CD4-positive, alpha-beta T cell treated with Interleukin-15 for 1 hour (primary cell): ENCODE measurements at regions not wholly inside any gene's neighbourhood (a gene's known extent, or its start where the extent isn't known, plus 50 kb on each side); places are given as distances from the start of the nearest gene placed in this dataset.

Experiments used
- DNase-seq: peaks from one replicate; pipeline ENCODE4 v3.0.0-alpha.2; 2020

- no peak for DNase-seq
Observed at GRCh38 chr11:104522123-104522522, 358.2 kb upstream of the PDGFD start.

DNA sequence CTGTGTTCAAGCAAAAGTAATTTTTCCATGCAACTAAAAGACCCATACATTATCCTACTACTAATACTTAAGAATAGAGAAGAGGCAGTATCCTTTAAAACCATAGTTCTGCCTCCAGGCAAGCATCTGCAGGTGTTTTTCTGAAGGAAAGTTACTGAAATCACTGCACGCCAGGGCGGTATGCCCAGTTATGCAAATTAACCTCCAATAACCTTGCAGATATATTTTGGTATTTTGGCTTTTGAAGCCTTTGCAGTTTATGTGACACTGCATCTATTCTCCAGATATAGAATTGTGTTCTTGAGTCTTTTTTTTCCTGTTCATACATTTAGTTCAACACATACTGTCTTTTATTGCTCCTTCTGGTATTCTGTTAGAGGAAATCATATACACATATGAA is 346.2 kb upstream of the PDGFD start:
- DNase-seq, result no peak

DNA sequence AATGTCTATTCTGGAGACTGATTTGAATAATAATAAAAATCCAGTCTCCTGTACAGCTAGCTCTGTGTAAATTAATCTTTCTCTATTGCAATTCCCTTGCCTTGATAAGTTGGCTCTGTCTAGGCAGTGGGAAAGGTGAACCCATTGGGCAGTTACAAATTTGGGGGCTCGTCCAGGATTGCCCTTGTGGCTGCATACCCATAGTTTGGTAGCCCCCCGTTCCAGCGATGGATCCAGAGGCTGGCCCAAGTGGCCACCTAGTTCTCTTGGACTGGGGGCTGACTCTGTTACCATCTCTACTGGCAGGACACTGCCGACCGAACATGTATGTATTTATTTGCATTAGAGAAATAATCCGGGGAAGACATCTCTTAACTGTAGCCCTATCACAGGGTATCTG is 326.2 kb upstream of the PDGFD start:
- no peak for DNase-seq

DNA sequence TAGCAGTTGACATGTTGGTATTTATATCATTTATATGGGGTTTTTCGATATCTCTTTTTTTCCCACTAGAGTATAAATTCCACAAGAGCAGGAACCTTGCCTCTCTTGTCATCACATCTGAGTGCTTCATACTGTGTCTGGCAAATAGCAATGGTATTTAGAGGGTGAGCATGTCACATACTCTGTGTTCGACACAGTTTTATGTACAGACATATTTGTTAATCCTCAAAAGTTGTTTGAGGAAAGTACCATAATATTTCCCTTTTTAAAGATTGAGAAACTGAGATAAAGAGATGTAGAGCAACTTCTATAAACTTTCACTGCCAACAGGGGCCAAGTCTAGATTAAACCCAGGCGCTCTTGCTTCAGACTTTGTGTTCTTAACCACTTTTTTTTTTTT is 324.6 kb upstream of the PDGFD start:
- DNase-seq, result no peak

GRCh38 chr11:104487046-104487806 is 323.3 kb upstream of the PDGFD start:
- DNase-seq, result no peak

DNA sequence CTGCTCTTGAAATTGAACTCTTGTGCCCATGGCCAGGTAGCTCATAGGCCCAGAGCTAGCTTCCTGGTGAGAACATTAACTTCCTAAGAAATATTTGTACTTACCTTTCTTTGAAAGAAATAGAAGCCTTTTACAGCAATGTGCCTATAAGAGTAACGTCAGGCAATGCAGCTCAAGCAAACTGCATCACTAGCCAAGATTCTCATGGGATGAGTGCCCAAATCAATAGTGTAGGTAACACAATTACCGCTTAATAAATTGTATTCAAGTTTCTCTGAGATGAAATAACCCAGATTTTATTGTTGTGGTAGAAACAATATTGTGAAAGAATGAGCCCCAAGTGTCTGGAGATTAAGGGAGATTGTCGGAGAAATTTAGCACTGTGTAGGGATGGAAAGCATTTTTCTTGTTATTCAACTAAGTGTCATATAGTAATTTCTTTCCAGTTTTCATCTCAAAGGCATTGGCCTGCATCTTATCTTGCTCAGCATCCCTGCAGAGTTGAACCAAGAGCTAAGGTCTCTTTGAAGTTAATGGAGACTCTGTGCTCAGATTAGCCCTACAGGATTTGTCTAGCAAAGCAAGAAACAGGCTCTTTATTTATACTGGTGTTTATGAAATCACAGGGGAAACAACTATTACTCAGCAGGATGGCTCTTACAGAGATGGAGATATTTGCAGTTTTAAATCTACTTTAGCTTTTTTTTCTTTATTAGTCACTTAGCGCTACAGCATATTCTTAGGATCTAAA is 321.0 kb upstream of the PDGFD start:
- no peak for DNase-seq

GRCh38 chr11:104476898-104477297 is 313.0 kb upstream of the PDGFD start:
- DNase-seq, result no peak

DNA sequence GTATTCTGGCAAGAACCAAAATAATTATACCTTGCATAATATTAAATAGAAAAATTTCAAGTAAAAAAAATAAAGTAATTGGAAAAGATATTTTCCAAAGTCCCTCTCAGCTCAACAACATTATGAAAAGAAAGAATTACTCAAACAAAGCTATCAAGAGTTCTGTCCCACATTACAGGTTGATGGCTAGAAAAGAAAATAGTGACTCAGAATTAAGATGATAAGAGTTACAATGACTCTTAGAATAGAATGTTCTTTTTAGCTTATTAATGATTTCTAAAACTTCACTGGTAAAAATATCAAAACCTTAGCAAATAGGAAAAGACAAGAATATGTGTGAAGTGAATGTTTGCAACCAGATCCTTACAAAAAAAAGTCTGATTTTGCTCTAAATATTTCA is 312.5 kb upstream of the PDGFD start:
- DNase-seq, result no peak

- no peak for DNase-seq
Observed at GRCh38 chr11:104467404-104467803, 303.5 kb upstream of the PDGFD start.

DNA sequence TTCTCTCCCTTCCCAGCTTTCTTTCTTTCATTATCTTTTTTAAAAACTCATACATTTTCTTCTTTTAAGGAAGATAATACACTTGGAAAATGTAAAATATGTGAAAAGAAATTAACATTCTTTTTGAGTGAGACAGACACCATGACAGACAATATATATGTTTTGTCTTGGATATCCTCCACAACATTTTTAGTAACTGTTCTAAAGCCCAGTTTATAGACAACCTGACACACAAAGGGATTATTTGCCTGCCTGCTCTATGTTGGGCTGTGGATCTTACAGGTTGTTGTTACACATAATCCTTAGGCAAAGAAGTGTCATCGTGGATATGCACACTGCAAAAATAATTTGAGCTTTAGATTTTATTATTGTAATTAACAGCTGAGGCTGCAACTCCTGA is 301.4 kb upstream of the PDGFD start:
- DNase-seq, result no peak

- DNase-seq, result no peak
Observed at GRCh38 chr11:104464691-104465090, 300.7 kb upstream of the PDGFD start.

DNA sequence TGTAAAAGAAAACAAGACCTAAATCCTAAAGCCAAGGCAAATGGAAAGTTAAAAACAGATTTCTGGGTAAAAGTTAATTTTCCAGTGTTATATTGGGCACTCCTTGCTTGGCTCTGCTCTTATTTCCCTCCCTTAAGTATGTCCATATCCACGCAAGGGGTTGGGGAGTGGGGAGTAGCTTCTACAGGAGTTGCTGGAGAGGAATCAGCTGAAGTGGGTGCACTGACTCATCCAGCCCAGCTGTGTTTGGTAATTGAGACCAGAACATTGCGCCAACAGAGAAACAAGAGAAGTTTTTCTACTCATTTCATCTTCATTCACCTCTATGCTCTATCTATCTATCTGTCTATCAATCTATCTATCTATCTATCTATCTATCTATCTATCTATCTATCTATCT is 298.4 kb upstream of the PDGFD start:
- no peak for DNase-seq

DNA sequence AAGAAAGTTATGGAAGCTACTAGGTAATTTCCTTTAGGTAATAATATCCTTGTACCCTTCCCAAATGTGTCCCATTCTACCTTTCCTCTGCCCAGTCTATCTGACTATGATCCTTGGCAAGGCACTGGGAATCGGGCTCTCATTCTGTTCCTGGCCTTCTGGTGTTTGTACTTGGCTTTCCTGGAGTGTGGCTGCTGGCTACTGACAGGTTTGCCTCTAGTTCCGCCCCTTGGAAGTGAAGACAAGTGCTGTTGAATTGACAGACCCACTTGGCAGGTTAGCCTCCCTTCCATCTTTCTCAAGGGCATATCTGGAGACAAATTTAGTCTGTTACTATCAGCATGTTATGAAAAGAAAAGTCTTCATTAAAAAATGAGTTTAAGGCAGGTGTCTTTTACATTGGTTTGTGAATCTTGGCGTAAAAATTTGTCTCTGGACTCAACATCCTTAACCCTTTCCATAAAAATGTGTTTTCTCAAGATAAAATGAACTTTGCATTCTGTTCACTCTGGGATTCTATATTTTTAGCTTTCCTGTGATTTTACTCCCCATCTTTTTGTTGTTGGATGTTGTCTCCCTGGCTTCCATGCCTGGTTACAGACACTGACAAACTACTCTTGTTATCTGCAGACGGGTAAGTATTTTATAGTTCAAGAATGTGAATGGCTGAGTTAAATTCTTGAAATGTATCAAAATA is 287.4 kb upstream of the PDGFD start:
- DNase-seq, result no peak

DNA sequence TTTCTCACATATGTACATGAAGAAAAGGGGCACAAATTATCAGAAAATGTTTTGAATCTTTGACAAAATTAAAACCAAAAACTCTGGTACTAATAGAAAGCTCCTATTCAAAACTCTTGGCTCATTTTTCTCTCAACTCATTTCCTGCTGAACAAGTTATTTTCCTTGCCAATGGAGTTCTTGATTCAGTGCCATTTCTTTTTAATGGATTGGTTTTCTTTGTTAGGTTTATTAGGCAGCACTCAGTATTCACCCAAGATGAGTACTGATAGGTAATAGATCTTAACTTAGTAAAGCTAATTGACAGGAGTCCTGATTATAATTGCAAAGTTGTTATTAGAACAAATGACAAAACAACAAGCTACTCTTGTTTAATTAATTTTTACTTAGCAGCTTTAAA is 279.4 kb upstream of the PDGFD start:
- no peak for DNase-seq

GRCh38 chr11:104442321-104442720 is 278.4 kb upstream of the PDGFD start:
- no peak for DNase-seq

DNA sequence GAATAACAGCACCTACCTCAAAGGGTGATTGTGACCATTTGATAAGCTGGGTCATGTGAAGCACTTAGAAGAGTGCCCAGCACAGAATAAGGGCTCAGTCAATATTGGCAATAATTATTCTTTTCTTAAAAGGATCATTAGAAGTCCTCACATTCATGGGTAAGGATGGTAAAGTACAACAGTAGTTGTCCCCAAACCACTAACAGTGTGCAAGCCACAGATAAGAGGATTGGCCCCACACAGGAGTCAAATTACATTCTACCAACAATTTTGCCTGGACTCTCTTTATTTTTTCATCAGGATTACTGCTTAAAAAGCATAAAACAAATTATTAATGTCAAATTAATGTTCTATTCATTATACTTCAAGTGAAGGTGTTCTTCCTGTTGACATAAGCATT is 271.5 kb upstream of the PDGFD start:
- DNase-seq, result no peak

GRCh38 chr11:104433751-104434150 is 269.8 kb upstream of the PDGFD start:
- no peak for DNase-seq

- DNase-seq, result no peak
Observed at GRCh38 chr11:104432981-104433380, 269.0 kb upstream of the PDGFD start.

DNA sequence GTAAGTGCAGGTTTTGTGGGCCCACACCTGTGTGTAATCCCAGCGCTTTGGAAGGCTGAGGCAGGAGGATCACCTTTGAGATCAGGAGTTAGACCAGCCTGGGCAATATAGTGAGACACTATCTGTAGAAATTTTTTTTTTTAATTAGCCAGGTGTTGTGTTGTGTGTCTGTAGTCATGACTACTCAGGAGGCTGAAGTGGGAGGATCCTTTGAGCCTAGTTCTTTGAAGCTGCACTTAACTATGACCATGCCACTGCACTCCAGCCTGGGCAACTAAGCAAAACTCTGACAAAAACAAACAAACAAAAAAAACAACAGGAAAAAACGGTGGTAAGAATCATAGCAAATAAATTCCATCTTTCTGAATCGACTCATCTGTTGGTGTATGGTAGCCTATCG is 268.6 kb upstream of the PDGFD start:
- DNase-seq, result no peak

DNA sequence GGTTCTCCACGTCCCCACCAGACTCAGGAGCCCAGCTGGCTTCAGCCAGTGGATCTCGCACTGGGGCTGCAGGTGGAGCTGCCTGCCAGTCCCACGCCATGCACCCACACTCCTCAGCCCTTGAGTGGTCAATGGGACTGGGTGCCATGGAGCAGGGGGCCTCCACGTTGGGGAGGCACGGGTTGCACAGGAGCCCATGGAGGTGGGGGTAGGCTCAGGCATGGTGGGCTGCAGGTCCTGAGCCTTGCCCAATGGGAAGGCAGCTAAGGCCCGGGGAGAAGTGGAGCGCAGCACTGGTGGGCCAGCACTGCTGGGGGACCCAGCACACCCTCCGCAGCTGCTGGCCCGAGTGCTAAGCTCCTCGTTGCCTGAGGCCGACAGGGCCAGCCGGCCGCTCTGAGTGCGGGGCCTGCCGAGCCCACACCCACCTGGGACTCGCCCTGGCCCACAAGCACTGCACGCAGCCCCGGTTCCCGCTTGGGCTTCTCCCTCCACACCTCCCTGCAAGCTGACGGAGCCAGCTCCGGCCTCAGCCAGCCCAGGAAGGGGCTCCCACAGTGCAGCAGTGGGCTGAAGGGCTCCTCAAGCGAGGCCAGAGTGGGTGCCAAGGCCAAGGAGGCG is 258.5 kb upstream of the PDGFD start:
- DNase-seq, result no peak

GRCh38 chr11:104410336-104410735 is 246.4 kb upstream of the PDGFD start:
- DNase-seq, result no peak

- DNase-seq, result no peak
Observed at GRCh38 chr11:104408630-104409029, 244.7 kb upstream of the PDGFD start.

DNA sequence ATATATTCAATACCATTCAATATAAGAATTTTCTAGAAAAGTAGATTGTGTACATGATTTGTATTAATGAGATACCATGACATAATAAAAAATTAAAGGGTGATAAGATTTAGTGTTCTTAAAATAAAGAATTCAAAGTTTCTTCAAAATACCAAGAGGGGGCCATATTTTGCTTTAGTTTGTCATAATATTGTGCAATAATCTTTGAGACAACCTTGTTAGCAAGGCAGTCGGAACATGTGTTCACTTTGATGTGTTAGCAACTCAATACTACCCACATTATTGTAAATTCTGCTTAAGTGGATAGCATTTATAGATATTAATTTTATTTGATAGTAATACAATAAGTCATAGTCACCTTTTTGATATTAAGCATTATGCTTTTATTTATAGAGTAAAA is 241.3 kb upstream of the PDGFD start:
- no peak for DNase-seq
